HG02610 (cell line): ENCODE measurements at regions not wholly inside any gene's neighbourhood (a gene's known extent, or its start where the extent isn't known, plus 50 kb on each side); places are given as distances from the start of the nearest gene placed in this dataset.

Experiments
- ATAC-seq: cut with Tn5 transposase; IDR thresholded peaks from one replicate; pipeline ENCODE4 v1.9.1; 2021; ENCODE audit warnings: mild to moderate bottlenecking, moderate library complexity; ENCODE audit not compliant: unreplicated experiment

DNA sequence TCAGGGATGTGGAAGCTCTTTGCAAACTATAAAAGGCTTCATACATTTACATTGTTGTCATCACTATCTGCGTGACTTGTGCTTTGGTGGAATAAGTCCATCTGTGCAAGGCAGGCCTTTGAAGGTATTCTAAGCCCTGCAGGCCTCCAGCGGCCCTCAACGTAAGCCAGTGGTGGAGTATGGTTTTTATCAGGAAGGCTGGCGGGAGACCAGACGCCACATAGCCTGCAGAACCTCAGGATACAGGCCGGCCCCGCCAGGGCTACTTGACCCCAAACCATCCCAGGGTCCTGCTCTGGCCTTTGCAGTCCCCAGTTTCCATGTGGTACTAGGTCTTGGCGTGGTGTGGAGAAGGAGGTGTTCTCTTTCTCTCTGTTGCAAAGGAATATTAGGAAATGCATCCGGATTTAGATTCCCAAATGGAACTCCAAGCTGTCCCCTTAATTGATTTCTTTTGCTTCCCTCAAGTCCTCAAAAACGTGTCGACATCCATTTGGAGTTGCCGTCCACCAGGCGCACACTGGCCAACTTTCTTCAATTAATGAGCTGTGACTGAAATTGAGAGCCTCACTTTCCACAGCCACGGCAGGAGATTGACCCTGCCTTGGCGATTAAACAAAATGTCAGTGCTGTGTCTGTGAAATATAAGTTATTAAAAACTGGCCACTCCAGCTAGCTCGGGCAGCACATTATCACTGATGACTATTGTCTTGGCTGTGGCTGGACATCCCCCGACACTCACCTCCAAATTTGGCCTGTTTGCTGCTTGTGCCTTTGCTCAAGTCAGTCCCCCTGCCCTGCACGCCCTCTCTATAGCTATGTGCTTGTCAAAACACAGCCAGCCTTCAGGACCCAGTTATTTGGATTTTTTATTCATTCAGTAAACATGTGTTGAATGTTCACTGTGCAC, 239.8 kb upstream of the TLE3 start:
- no peak for ATAC-seq

DNA sequence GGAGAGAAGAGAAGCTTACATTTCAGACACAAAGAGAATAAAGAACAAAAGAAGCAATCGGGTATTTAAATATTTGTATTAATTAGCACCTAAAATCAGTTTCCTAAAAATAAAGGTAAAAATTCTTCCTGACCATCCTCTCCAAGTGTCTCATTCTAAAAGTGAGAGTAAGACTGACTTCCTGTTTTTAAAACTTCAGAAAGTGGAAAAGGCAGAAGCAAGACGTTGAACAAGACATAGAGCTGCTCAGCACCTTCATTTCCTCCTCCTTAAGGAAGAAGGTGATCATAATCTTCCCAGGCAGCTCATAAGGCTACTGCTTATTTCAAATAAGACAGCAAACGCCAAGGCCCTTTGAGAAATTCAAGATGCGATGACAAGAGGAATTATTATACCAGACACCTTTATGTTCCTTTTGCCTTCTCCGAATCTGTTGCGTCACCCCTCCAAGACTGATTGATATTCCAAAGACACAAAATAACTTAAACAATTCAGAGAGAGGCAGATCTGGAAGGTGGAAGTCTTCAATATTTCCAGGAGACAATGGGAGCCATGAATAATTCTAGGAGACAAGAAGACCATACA, 238.8 kb upstream of the TLE3 start:
- no peak for ATAC-seq

DNA sequence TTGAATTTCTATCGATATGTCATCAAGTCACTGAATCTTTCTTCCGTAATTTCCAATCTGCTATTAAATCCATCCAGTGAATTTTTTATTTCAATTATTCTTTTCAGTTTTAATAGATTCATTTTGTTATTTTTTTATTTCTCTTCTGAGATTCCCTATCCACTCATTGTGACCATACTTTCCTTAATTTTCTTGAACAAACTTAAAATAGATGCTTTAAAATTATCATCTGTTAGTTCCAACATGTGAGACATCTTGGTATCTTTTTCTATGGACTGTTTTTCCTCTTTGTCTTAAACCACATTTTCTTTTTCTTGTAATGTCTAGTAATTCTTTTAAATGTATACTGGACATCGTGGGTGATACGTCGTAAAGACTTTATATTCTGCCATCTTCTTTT, 236.6 kb upstream of the TLE3 start:
- no peak for ATAC-seq

DNA sequence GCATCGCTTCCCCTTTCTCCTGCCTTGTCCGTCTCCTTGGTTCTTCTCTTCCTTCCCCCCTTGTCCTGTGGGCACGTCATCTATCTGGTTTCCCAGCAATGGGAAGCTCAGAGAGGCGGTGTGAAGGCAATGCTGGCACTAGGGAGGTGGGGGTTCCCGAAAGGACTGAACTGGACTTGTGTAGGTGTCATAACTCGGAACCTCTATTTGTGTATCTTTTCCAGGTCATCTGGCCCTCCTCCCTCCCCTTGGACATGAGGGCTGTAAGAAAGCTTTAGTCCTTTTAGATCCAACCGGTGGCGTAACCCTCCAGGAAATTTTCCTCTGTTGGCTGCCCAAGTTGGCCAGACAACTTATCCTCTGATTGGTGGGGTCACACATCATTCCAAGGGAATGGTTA, 231.5 kb upstream of the TLE3 start:
- ATAC-seq = no peak

DNA sequence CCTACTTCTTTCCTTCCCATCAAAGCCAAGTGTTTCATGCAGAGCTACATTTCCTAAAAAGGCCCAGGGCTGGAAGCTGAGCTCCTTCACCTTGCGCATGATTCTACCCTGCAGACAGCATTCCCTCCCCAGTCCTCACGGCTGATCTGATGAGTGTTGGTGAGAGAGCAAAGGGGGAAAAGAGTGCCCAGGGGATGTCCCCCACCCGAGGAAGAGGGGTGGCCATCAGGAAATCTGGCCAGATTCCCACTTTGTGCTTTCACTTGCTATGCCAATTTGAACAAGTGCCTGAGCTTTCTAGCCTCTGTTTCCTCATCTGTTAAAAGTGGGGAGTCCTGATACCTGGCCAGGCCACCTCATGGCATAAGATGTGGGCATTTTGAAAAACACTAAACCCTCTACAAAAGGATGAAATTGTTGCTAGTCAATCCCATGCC, 231.0 kb upstream of the TLE3 start:
- no peak for ATAC-seq

DNA sequence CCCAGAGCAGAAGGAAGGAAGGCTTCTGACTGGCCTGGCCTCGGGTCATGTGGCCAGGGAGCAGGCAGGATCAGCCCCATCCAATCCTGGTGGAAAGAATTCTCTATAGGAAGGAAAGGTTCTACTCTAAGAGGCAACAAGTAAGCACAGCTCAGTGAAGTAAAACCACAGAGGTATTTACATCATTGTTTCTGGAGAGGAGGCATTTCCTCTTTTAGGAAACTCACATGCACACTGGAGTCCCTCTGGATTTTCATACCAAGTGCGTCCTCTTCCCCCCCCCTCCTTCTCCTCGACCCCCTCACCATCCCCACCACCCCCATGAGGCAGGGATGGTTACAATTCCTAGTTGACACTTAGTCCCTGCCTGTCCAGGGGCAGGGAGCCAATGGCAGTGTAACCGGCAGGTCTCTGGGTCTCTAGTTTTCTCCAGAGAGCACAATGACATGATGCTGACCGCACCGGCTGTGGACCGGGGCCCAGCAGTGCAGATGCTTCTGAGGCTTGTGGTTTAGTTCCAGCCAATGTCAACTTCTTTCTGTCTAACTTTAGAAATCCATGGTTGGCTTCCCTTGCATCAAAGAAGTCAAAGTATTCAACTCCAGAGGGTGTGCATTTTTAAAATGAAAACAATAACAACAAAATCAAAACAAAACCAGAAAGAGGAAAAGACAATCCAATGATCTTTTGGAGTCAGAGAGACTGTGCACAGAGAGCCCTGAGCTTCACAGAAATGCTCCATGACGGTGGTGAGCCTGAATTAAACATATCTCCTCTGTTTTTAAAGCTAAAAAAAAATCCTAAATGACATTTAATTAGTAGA, 230.3 kb upstream of the TLE3 start:
- no peak for ATAC-seq

DNA sequence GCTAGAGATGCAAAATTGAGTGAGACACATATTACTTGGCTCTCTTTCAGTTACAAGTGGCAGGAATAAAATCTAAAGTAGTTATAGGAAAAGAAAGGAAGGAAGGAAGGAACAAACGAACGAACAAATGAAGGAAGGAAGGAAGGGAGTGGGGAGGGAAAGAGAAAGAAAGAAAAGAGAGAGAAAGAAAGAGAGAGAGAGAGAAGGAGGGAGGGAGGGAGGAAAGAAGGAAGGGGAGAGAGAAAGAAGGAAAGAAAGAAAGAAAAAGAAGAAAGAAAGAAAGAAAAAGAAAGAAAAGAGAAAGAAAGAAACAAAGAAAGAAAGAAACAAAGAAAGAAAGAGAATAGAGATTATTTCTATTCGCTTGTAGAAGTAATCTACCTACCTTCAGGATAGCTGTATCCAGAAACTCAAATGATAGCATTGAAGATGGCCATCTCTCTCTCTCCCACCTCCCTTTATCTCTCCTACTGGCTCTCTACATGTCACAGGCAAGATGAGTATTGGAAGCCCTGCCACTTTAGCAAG, 229.7 kb upstream of the TLE3 start:
- ATAC-seq = no peak

DNA sequence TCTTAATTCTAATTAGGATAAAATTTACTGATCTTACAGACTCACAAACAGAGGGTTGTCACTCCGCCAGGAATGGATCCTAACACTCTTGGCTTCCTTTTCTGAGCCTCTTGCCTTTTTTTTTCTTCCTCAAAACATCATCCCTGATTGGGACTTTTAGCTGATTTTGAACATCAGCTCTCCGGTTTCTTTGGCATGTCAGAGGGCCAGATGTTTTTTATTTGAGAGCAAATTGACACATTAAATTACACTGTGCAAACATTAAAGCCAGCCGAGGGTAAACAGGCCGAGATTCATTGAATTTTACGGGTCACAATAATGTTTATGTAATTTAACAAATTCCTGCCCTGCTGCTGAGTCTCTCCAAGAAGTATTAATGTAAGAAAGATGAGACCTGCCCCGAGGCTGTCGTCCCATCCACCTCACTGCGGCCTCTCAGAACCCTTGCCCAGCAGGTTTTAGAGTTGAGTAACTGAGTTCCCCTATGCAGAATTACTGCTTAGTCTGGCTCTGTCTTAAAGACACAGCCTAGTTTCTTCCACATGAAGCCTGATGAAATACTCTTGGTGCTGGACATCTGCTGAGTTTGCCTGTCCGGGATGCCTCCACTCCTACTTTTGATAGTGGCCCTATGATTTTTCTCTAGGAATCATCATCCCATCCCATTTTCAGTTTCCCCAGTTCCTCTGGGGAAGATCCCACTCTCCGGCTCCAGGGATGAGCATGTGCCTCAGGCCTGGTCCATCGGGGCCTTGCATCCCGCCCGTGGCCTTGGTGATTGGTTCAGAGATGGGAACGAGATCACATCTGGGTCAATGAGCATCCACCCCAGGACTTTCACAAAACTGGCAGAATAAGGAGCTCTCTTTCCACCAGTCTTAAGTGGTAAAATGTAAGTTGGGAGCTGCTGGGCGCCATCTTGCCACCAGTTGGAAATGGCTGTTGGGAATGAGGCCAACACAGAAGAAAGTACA, 226.6 kb upstream of the TLE3 start:
- ATAC-seq = no peak

DNA sequence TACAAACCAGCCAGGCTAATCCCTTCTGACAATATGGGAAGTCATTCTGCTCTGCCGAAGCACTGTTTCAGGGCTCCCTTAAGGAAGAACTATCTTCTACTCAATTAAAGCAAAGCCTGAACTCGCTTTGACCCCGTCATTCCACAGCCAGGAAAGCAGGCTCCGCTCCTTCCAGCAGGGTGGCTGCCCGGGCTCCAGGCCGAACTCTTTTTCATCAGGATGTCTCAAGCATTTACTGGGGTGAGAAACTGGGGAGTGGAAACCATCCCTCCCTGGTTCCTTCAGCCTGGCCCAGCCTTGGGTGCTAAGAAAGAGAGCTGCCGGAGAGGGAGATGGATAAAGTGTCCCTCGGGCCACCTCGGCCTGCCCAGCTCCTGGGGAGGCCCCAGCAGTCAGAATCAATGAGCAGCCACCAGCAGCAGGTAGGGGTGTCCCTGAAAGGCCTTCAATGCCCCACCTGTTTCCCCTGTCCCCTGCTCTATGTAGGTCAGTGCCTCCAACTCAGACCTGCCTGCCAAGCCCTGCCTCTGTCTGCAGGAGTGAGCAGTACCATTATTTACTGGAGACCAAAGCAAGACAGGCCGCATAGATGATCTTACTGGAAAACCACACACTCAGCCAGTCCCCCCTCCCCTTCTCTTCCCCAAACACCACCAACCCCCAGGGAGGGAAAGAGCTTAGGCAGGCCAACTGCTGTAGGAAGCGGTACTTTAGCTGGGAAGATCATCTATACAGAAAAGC, 225.6 kb upstream of the TLE3 start:
- ATAC-seq = no peak

DNA sequence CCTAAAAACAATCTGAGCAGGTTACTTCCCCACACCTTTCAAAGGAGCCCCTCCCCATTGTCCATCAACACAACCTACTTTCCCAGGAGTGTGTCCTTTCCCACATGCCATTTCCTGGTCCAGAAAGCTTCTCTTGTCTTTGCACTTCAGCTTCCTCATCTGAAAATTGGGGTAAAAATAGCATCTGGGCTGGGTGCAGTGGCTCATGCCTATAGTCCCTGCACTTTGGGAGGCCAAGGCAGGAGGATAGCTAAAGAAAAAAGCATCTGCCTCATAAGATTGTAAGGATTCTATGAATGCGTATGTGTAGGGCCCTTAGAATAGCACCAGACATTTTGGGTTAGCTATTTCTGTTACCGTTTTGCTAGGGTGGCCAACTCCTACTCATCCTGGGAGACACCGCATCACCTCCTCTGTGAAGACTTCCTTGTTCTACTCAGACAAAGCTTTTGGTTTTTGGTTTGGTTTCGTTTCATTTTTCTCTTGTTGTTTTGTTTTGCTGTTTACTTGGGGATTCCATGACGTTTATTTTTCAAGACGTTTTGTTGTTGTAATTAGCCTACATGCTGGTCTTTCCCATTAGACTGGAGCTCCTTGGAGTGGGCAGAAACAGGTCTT, 224.4 kb upstream of the TLE3 start:
- ATAC-seq = peak; percentile 43

DNA sequence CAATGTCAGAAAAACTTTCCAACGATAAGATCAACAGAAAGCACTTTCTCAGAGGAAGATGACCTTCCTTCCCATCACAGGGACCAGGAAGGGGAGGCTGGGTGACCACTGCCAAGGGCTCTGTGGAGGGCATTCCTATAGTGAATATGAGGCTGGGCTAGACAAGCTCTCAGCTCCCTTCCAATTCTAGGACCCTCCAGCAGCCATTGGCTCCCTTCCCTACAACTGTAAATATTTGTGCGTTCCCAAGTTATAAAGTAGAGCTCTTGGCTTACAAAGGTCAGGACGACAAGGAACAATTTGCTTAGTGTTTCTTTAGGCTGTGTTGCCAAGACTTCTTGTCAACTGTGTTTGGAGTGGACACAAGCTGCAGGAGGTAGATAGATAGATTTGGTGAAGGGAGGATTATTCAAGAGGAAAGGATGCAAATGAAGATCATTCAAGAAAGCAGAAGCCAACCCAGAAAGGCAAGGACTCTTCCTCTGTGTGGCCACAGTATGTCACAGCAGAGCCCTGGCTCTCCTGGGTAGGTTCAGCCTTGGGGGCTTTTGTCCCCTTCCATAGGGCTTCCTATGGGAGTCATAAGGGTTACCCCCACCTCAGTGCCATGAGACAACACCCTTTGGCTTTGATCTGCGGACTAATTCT, 223.6 kb upstream of the TLE3 start:
- ATAC-seq = no peak

DNA sequence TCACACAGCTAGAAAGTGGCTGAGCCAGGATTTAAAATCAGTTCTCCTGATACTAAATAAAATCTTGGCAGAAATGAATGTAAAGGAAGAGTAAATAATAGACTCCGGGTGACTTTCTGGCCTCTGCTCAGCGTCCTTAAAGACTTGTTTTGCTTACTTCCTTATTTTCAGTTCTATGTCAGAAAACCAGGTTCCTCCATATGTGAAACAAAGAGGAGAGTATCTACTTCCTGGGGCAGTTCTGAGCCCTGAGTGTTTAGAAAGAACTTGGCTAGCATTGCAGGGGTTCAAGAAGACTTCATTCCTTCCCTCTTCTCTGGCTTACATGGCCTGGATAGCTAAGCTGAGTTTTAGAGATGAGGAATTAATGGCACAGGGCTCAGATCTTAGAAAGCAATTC, 222.8 kb upstream of the TLE3 start:
- ATAC-seq = no peak

DNA sequence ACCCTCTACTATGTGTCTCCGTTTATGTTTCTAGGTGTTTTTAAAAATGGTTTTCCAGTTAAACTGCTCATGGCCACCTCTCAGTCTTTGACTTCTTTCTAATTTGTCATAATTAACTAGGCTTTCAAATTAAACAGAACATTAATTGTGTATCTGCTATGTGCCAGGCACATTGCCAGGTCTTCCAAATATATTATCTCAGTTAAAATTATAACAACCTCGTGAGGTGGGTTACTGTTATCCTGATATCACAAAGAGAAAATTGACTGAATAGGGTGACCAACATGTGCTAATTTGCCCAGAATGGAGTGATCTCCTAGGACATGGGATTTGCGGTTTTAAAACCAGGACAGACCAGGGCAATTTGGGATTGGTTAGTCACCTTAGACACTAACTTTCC, 222.4 kb upstream of the TLE3 start:
- ATAC-seq = no peak

DNA sequence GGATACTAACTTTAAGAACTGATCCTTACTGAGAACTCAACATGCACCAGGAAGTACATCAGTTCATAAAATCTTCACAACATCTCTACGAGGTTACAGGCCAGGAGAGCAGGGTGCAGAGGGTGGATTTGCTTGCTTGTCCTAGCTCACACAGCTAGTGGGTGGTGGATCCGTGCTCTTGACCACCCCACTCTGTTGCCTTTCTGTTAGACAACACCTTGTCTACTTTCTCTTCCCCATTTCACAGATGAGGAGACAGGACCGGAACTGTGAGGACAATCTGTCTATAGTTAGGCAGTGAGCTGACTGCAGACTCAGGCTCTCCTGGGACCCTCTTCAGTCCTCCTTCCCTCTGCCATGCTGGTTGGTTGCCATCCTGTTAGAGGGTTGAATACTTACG, 221.7 kb upstream of the TLE3 start:
- peak; percentile 82 for ATAC-seq

DNA sequence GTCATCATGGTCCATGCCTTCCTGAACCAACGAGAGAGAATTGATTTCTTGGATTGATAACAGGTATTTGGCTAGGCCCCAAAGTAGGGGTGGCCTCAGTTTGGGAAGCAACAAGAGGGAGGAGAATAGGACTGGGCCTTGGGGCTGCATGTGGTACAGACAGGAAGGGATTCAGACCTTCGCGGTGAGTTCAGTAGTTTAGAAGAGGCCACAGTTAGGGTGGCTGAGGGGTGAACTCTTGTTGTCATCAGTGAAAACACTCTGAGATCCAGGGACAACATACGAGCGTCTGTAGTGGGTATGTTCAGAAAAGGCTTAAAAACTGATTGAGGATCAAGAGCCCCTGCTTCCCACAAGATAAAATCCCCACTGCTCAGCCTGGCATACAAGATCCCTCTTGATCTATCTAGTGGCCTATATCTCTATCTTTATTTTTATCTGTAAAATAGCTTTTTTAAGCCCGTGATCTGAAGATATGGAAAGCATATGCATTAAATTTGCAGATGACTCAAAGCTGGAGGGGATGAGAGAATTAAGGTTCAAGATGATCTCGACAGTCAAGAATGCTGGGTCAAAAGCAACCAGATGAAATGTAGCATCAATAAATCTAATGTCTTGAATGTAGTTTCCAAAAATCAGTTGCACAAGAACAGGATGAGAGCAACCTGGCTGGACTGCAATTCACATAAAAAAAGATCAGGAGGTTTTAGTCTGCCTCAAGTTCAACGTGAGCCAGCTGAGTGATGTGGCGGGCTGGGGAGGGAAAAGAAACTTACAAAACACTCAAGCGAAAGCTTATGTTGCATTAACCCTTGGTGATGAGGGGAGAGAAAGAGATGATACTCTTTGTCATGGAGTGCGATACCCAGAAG, 221.1 kb upstream of the TLE3 start:
- ATAC-seq = peak; percentile 20

DNA sequence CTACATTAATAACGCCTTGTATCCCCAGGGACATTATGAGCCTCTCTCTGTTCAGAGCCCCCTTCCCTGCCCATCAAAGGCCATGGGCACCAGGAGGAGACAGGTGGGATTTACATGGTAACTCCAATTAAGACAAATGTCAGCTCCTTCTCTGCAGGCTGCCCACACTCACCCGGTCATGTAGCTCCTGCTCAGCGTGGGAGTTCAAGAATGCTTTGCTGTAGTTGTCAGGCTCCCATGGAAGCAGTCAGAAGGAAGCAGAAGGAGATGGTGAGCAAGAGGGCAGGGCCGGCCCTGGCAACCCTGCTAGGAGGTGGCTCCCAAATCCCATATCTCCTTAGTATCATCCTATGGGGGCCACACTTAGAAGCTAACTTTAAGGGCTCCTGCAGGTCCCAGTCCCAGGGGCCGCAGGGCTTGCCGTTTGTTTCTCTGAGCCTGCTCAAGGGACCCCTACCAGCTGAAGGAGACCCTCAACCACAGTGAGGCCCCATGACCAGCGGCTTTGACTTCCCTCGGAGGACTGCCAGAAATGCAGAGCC, 218.4 kb upstream of the TLE3 start:
- no peak for ATAC-seq

DNA sequence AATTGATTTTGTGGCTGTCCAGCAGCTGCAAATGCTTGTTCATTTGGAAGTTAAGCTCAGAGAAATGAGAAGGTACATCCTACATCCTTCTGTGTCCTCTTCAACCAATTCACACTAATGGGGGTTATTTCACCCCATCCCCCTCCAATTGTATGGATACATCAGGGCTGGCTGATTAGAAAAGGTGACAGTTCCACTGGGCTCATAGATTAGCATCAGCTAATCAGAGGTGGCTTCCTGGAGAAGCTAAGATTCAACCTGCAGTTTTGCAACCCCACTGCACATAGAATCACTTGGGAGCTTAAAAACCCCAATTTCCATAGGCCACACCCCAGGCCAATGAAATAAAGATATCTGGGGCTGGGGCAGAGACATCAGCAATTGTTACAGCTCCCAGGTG, 217.7 kb upstream of the TLE3 start:
- no peak for ATAC-seq
